ENCODE measurements at regions not wholly inside any gene's neighbourhood (a gene's known extent, or its start where the extent isn't known, plus 50 kb on each side); places are given as distances from the start of the nearest gene placed in this dataset.

- TF ChIP-seq CTCF (IDR thresholded peaks at IDR 0.05) (no peak), POLR2A (IDR thresholded peaks at IDR 0.05) (no peak)
These were observed 111.7 kb upstream of the SLC22A23 start for GRCh38 chr6:3568396-3569082.
